GM18511 (cell line): ENCODE measurements at regions not wholly inside any gene's neighbourhood (a gene's known extent, or its start where the extent isn't known, plus 50 kb on each side); places are given as distances from the start of the nearest gene placed in this dataset.
"Not testable (repeated sequence)": the region's sequence is repeated elsewhere in the genome, so short reads cannot be mapped to it uniquely, and the experiment has no call there.

Source experiments
- ATAC-seq: cut with Tn5 transposase; IDR thresholded peaks from one replicate; pipeline ENCODE4 v1.9.1; 2021; ENCODE audit warnings: mild to moderate bottlenecking, moderate library complexity; ENCODE audit not compliant: unreplicated experiment

GRCh38 chr9:101893661-101894646 is 155.5 kb upstream of the GRIN3A start:
- no peak for ATAC-seq

- no peak for ATAC-seq
Measured at GRCh38 chr9:101881508-101881907, 143.1 kb upstream of the GRIN3A start.

GRCh38 chr9:101880846-101881245 is 142.4 kb upstream of the GRIN3A start:
- no peak for ATAC-seq

- ATAC-seq, result no peak
Measured at GRCh38 chr9:101878734-101879133, 140.3 kb upstream of the GRIN3A start.

- ATAC-seq, result no peak
Measured at GRCh38 chr9:101877439-101877838, 139.0 kb upstream of the GRIN3A start.

- no peak for ATAC-seq
Measured at GRCh38 chr9:101861472-101861871, 123.0 kb upstream of the GRIN3A start.

- peak; percentile 64 for ATAC-seq
Measured at GRCh38 chr9:101860920-101861319, 122.5 kb upstream of the GRIN3A start.

GRCh38 chr9:101859620-101860019 is 121.2 kb upstream of the GRIN3A start:
- ATAC-seq, result no peak

- ATAC-seq, result no peak
Measured at GRCh38 chr9:101858026-101858425, 119.6 kb upstream of the GRIN3A start.

GRCh38 chr9:101849102-101849707 is 110.8 kb upstream of the GRIN3A start:
- ATAC-seq, result no peak

- no peak for ATAC-seq
Measured at GRCh38 chr9:101848485-101848919, 110.1 kb upstream of the GRIN3A start.

- ATAC-seq, result no peak
Measured at GRCh38 chr9:101846161-101846560, 107.7 kb upstream of the GRIN3A start.

- ATAC-seq, result no peak
Measured at GRCh38 chr9:101840694-101841188, 102.3 kb upstream of the GRIN3A start.

- ATAC-seq, result not testable (repeated sequence)
Measured at GRCh38 chr9:101838988-101839387, 100.5 kb upstream of the GRIN3A start.

GRCh38 chr9:101836021-101836420 is 97.6 kb upstream of the GRIN3A start:
- ATAC-seq, result no peak

GRCh38 chr9:101832486-101832885 is 94.0 kb upstream of the GRIN3A start:
- no peak for ATAC-seq

- ATAC-seq, result not testable (repeated sequence)
Measured at GRCh38 chr9:101821450-101821849, 83.0 kb upstream of the GRIN3A start.

- ATAC-seq, result not testable (repeated sequence)
Measured at GRCh38 chr9:101820983-101821382, 82.5 kb upstream of the GRIN3A start.

- ATAC-seq, result no peak
Measured at GRCh38 chr9:101814064-101814463, 75.6 kb upstream of the GRIN3A start.

GRCh38 chr9:101807879-101808278 is 69.4 kb upstream of the GRIN3A start:
- ATAC-seq, result not testable (repeated sequence)

- no peak for ATAC-seq
Measured at GRCh38 chr9:101796044-101796443, 57.6 kb upstream of the GRIN3A start.

- ATAC-seq, result no peak
Measured at GRCh38 chr9:101795147-101795546, 56.7 kb upstream of the GRIN3A start.
